AG08396 (cell line): ENCODE measurements at regions not wholly inside any gene's neighbourhood (a gene's known extent, or its start where the extent isn't known, plus 50 kb on each side); places are given as distances from the start of the nearest gene placed in this dataset.

ENCODE experiments used
- DNase-seq: peaks from one replicate; pipeline ENCODE4 v3.0.0; 2012; ENCODE audit warnings: low spot score, mixed read lengths

DNA sequence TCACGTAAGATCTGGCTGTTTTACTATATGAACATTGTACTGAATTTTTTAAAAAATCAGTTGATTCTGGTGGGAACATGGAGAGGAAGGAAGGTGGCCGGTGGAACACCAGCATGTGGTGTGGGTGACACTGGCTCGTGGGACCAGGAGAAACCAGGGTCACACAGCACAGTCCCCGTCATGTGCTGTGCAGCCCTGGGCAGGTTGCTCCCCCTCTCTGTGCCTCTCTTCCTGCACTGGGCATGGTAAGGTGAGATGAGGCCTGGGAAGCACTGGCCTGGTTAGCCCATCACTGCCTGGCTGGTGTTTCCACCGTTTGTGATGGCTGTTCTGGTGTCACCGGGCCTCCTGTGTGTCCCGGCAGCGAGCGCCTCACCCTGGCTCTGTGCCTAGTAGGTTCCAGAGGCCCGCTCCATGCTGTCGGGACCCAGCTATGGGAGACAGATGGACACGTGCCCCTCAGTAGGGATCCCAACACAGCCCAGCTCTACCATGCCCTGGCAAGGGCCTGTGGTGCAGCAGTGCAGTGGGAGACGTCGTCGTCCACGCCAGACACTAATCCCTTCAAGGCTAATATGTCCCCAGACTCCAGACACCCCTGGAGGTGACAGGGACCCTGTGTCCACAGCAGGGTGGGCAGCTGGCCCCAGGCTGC, 88.2 kb upstream of the LINC01488 start:
- no peak for DNase-seq

DNA sequence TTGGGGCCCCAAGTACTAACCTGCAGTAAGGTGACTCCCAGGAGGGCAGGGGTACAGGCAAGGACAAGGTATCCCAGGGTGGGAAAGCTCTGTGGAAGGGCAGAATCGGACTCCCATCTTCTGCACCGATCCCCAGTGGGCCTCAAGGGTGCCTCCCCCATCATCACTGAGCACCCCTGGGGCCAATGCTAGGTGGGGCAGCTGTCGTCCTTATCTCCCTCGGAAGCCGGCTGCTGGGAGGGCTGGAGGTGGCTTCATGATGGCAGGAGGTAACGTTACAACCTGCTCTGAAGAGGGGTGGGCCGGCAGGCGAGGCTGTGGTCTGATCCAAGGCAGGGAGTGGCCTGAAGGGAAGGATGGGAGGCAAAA, 87.6 kb upstream of the LINC01488 start:
- DNase-seq = no peak

GRCh38 chr11:69394234-69394868, 87.1 kb upstream of the LINC01488 start:
- no peak for DNase-seq

DNA sequence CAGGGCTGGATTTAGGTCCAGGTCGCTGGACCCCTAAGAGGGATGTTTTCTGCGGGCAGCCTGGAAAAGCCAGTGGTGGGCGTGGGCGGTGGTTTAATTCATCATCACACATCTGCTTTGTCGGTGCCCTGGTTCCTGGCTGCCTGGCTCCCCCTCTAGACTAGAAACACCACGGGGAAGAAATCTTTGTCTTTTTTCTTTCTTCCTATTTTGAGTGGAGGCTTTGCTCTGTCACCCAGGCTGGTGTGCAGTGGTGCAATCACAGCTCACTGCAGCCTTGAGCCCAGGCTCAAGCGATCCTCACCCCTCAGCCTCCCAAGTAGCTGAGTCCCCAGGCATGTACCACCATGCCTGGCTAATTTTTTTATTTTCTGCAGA, 86.6 kb upstream of the LINC01488 start:
- no peak for DNase-seq

DNA sequence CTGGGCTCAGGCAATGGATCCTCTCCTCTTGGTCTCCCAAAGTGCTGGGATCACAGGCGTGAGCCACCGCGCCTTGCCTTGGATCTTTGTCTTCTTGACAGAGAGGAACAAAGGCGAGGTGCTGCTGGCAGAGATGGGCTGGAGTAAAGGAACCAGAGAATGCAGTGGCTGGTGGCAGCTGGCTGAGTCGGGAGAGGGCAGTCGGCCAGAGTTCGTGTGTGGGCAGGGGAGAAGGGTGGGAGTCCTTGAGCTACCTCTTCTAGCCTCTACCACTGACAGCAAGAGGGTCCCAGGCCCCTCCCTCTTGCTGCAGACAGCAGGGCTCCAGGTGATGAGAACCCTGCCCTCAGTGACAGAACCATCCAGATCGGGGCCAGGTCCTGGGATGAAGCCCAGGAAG, 86.2 kb upstream of the LINC01488 start:
- no peak for DNase-seq

- DNase-seq = no peak
These were observed 85.2 kb upstream of the LINC01488 start for GRCh38 chr11:69396051-69396947.

DNA sequence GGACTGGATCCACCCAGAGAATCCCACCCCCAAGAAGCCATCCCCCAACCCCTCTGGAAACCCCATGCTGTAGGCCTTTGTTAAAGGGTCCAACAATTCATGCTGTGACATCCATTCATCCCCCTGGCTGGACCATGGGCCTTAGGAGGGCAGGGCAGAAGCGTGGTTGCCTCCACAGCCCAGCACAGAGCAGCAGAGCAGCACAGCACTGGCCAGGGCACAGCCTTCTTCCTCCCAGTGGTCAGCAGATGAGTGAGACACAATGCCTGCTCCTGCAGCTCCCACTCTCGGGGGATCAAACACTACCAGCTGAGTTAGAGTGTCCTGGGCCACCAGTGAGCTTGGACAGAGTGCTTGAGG, 84.5 kb upstream of the LINC01488 start:
- DNase-seq = no peak

DNA sequence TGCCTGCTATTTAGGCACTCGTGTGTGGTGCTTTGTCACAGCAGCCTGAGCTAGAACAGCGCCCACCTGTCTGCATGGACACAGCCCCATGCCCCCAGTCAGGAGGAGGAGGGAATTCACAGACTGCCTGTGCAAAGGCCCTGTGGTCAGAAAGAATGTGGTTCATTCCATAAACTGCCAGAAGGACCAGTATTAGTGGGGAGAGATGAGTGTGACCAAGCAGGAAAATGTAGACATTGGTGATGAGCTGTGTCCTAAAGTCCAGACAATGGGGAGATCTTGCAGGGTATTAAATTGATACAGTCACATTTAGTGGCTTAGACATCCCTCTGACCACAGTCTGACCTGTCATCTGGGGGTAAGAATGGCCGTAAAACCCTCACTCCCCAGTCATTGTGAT, 83.7 kb upstream of the LINC01488 start:
- DNase-seq = no peak

GRCh38 chr11:69398529-69399492, 82.7 kb upstream of the LINC01488 start:
- peak; percentile 78 for DNase-seq

DNA sequence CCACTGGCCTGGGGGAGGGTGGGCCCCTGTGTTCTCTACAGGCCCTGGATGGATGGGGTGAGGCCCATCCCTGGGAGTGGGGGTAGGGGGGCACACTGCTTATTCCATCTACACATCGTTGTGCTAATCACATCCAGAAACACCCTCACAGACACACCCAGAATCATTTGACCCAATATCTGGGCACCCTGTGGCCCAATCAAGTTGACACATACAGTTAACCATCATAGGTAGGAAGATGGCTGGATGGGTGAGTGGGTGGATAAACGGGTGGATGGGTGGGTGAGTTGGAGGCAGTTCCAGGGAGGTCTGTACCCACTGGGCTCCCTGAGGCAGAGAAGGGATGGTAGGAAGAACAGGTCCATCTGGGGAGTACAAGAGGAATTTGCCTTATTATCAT, 81.3 kb upstream of the LINC01488 start:
- DNase-seq = no peak

- no peak for DNase-seq
These were observed 80.5 kb upstream of the LINC01488 start for GRCh38 chr11:69400771-69401590.

GRCh38 chr11:69401715-69402114, 79.7 kb upstream of the LINC01488 start:
- DNase-seq = no peak

- no peak for DNase-seq
These were observed 79.1 kb upstream of the LINC01488 start for GRCh38 chr11:69402251-69402887.

- DNase-seq = peak; percentile 85
These were observed 77.8 kb upstream of the LINC01488 start for GRCh38 chr11:69403556-69404215.

DNA sequence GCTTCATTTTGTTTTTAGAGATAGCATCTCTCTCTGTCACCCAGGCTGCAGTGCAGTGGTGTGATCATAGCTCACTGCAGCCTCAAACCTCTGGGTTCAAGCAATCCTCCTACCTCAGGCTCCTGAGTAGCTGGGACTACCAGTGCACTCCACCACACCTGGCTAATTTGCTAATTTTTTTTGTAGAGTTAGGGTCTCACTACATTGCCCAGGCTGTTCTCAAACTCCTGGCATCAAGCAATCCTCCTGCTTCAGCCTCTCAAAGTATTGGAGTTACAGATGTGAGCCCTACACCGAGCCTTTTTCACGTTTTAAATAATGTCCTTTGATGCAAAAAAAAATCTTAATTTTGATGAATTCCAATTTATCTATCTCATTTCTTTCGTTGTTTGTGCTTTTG, 75.4 kb upstream of the LINC01488 start:
- DNase-seq = no peak

GRCh38 chr11:69409812-69410645, 71.4 kb upstream of the LINC01488 start:
- DNase-seq = no peak

DNA sequence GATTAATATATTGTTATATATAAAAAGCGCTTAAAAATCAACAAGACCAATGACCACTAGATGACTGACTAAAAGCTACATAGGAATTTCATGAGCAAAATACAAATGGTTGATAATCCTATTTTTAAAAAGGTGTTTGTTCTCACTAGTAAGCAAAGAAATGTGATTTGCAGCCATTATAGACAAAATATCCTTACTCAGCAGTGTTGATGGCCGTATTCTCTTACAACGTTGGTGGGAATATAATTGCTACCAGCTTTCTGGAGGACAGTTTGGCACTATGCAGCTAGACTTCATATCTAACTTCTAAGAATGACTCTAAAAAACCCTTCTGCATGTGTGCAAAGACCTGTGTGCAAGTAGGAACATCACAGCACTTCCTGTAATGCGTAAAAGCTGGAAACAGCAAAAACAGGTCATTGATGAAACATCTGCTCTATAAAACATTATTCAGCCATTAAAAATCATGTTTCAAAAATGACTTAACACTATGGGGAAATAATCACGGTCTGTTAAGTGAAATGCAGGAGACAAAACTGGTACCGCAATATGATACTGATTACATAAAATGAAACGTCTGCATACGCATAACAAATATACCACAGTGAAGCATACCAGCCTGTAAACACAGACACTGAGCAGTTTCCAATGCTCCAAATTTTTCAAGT, 70.1 kb upstream of the LINC01488 start:
- DNase-seq = no peak

DNA sequence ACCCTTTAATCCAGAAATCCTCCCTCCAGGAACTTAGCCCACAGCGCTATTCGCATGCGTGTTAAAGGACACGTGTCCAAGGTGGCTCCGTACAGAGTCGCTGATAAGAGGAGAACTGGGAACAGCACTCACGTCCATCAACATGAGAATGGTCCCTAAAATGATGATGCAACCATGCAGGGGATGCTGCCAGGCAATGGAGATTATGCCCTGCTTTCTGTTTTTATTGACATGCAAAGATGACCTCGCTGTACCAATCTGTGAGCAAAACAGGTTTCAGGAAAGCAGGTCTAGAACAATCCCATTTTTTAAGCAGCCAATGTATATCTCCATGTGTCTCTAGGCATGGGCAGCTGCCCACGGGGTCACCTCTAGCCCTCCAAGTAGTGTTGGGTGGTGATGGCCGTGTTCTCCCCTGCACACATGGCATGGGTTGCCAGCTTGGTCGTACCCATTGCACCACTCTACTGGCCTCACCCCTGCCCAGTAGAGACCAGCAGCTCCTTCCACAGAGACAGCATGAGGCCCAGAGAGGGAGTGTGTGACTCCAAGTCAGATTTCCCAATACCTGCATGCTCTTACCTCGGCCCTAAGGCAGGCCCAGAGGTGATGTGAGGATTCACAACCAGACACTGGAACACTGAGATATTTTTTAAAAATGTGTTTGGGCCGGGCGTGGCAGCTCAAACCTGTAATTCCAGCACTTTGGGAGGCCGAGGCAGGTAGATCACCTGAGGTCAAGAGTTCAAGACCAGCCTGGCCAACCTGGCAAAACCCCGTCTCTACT, 68.3 kb upstream of the LINC01488 start:
- no peak for DNase-seq
